Adrenal gland (tissue), 5 donors: ENCODE measurements at regions not wholly inside any gene's neighbourhood (a gene's known extent, or its start where the extent isn't known, plus 50 kb on each side); places are given as distances from the start of the nearest gene placed in this dataset.

Experiments used
- CTCF ChIP-seq, 6 experiments: fragments of 450-650 bp in 4 of 6; fragments of 200-600 bp in 2 of 6; sonication (generic) in 1 of 6; IDR thresholded peaks; 1 replicate in 5 of 6; 2 replicates in 1 of 6; pipeline versions ENCODE4 v1.5.1 to v1.8.0; 2016 to 2021; ENCODE audit warnings: antibody characterized with exemption in 6 of 6, mild to moderate bottlenecking in 2 of 6, moderate library complexity in 1 of 6
- POLR2A ChIP-seq, 2 donors: fragments of 450-650 bp; IDR thresholded peaks; one replicate each; pipeline ENCODE4 v1.6.1; 2017; ENCODE audit warnings: antibody characterized with exemption in 2 of 2, mild to moderate bottlenecking in 2 of 2, moderate library complexity in 1 of 2
- donor health status: DM: no; HTN: no; CAD: no.

- TF ChIP-seq CTCF (IDR thresholded peaks at IDR 0.05) (no peak), POLR2A (IDR thresholded peaks at IDR 0.05) (no peak)
These were observed 687.4 kb upstream of the SEMA6A start for GRCh38 chr5:117261948-117262571.
